ENCODE measurements at regions not wholly inside any gene's neighbourhood (a gene's known extent, or its start where the extent isn't known, plus 50 kb on each side); places are given as distances from the start of the nearest gene placed in this dataset.

GRCh38 chr3:110184536-110184935 is 847.2 kb upstream of the DPPA4 start:
- no peak for DNase-seq (ENCODE audit: low read depth)
- no peak for TF ChIP-seq CTCF (IDR thresholded peaks at IDR 0.05; ENCODE audit: low read depth, low read length, missing control alignments)
- no peak overlapping the region for H3K4me3 ChIP-seq (ENCODE audit: low read depth, low read length)

- no peak overlapping the region for H3K4me3 ChIP-seq (ENCODE audit: low read depth, low read length)
- no peak for TF ChIP-seq CTCF (IDR thresholded peaks at IDR 0.05; ENCODE audit: low read depth, low read length, missing control alignments)
- no peak for DNase-seq (ENCODE audit: low read depth)
Measured at GRCh38 chr3:110193074-110193473, 855.7 kb upstream of the DPPA4 start.

- TF ChIP-seq CTCF (IDR thresholded peaks at IDR 0.05; ENCODE audit: low read depth, low read length, missing control alignments), result no peak
- no peak for DNase-seq (ENCODE audit: low read depth)
Measured at GRCh38 chr3:110198717-110199587, 861.6 kb upstream of the DPPA4 start.

DNA sequence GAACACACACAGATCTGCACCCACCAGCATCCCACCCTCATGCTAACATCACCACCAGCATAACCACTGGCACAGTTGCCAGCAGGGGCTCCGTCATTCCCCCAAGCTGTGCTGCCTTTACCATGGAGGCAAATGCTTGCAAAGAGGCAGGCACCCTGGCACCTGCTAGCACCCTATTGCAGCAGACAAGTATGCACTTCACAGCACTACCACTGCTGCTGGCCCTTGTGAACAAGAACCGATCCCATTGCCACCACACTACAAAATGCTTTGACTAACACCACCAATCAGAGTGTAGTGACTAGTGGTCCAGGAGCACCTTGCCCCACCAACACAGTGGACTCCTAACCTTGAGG is 862.2 kb upstream of the DPPA4 start:
- H3K4me3 ChIP-seq (ENCODE audit: low read depth, low read length), result no peak overlapping the region
- no peak for DNase-seq (ENCODE audit: low read depth)

More at GRCh38 chr3:110198717-110199587, 861.6 kb upstream of the DPPA4 start:
- H3K4me3 ChIP-seq (ENCODE audit: low read depth, low read length), result no peak overlapping the region

GRCh38 chr3:110210086-110210660 is 861.4 kb upstream of the NECTIN3 start:
- no peak for DNase-seq (ENCODE audit: low read depth)
- TF ChIP-seq CTCF (IDR thresholded peaks at IDR 0.05; ENCODE audit: low read depth, low read length, missing control alignments), result no peak
- H3K4me3 ChIP-seq (ENCODE audit: low read depth, low read length), result no peak overlapping the region

More for the DNA sequence above, 862.2 kb upstream of the DPPA4 start:
- no peak for TF ChIP-seq CTCF (IDR thresholded peaks at IDR 0.05; ENCODE audit: low read depth, low read length, missing control alignments)

DNA sequence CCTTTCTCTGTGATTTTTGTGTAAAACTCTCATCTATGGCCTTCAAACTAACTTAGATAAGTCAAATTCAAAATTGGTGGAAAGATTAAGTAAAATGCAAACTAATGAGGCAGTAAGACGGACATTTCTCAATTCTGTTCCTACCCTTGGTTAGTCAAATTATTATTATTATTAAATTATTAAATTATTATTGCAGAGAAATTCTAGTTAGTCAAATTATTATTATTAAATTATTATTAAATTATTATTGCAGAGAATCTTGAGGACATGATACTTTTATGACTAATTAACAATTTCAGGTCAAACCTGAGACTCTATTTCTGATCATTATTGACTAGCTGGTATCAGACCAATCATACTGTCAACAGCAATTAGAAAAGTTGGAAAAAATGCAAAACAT is 845.0 kb upstream of the NECTIN3 start:
- DNase-seq (ENCODE audit: low read depth), result no peak
- H3K4me3 ChIP-seq (ENCODE audit: low read depth, low read length), result no peak overlapping the region
- no peak for TF ChIP-seq CTCF (IDR thresholded peaks at IDR 0.05; ENCODE audit: low read depth, low read length, missing control alignments)

All from GM12864 (cell line).